ENCODE measurements at regions not wholly inside any gene's neighbourhood (a gene's known extent, or its start where the extent isn't known, plus 50 kb on each side); places are given as distances from the start of the nearest gene placed in this dataset.
"Not testable (repeated sequence)": the region's sequence is repeated elsewhere in the genome, so short reads cannot be mapped to it uniquely, and the experiment has no call there.

GRCh38 chr1:187836557-187836956 lies 1007.8 kb downstream of the PLA2G4A start:
- H3K36me3 ChIP-seq (ENCODE audit: control insufficient read depth, insufficient read depth, low read length), result no peaks in the 10 kb centered on the region
- H3K27ac ChIP-seq (ENCODE audit: low read length), result no peak overlapping the region
- WGBS (ENCODE audit: insufficient coverage, insufficient read length), result no CpG with 5 or more reads among the region's 12 CpGs
- H3K4me3 ChIP-seq (ENCODE audit: low read length), result no peak overlapping the region
- H3K9me3 ChIP-seq (ENCODE audit: control insufficient read depth, insufficient read depth, low read length), result no peaks in the 10 kb centered on the region
- H3K4me1 ChIP-seq (ENCODE audit: control insufficient read depth, insufficient read depth, low read length), result no peaks in the 10 kb centered on the region
- DNase-seq (ENCODE audit: low read depth, low spot score), result no peak
- no peaks in the 10 kb centered on the region for H3K27me3 ChIP-seq (ENCODE audit: control insufficient read depth, insufficient read depth, low read length)

- WGBS (ENCODE audit: insufficient coverage, insufficient read length), result no CpG with 5 or more reads among the region's 2 CpGs
- no peak overlapping the region for H3K27ac ChIP-seq (ENCODE audit: low read length)
- no peaks in the 10 kb centered on the region for H3K36me3 ChIP-seq (ENCODE audit: control insufficient read depth, insufficient read depth, low read length)
- no peak for DNase-seq (ENCODE audit: low read depth, low spot score)
- no peaks in the 10 kb centered on the region for H3K4me1 ChIP-seq (ENCODE audit: control insufficient read depth, insufficient read depth, low read length)
- H3K4me3 ChIP-seq (ENCODE audit: low read length), result no peak overlapping the region
- no peaks in the 10 kb centered on the region for H3K9me3 ChIP-seq (ENCODE audit: control insufficient read depth, insufficient read depth, low read length)
- no peaks in the 10 kb centered on the region for H3K27me3 ChIP-seq (ENCODE audit: control insufficient read depth, insufficient read depth, low read length)
Measured at GRCh38 chr1:187837787-187838186, 1009.0 kb downstream of the PLA2G4A start.

GRCh38 chr1:187838335-187839293 lies 1009.9 kb downstream of the PLA2G4A start:
- no peaks in the 10 kb centered on the region for H3K9me3 ChIP-seq (ENCODE audit: control insufficient read depth, insufficient read depth, low read length)
- no peak overlapping the region for H3K4me3 ChIP-seq (ENCODE audit: low read length)
- WGBS (ENCODE audit: insufficient coverage, insufficient read length), result no CpG with 5 or more reads among the region's 7 CpGs
- H3K4me1 ChIP-seq (ENCODE audit: control insufficient read depth, insufficient read depth, low read length), result no peaks in the 10 kb centered on the region
- H3K27ac ChIP-seq (ENCODE audit: low read length), result no peak overlapping the region
- no peaks in the 10 kb centered on the region for H3K36me3 ChIP-seq (ENCODE audit: control insufficient read depth, insufficient read depth, low read length)
- H3K27me3 ChIP-seq (ENCODE audit: control insufficient read depth, insufficient read depth, low read length), result no peaks in the 10 kb centered on the region
- no peak for DNase-seq (ENCODE audit: low read depth, low spot score)

GRCh38 chr1:187839873-187840272 lies 1011.1 kb downstream of the PLA2G4A start:
- Histone ChIP-seq H3K27ac (ENCODE audit: low read length) (no peak overlapping the region), H3K9me3 (ENCODE audit: control insufficient read depth, insufficient read depth, low read length) (no peaks in the 10 kb centered on the region), H3K4me3 (ENCODE audit: low read length) (no peak overlapping the region), H3K27me3 (ENCODE audit: control insufficient read depth, insufficient read depth, low read length) (no peaks in the 10 kb centered on the region), H3K36me3 (ENCODE audit: control insufficient read depth, insufficient read depth, low read length) (no peaks in the 10 kb centered on the region), H3K4me1 (ENCODE audit: control insufficient read depth, insufficient read depth, low read length) (no peaks in the 10 kb centered on the region)
- WGBS (ENCODE audit: insufficient coverage, insufficient read length), result no CpG with 5 or more reads among the region's 2 CpGs
- DNase-seq (ENCODE audit: low read depth, low spot score), result no peak

GRCh38 chr1:187840557-187840956 lies 1011.8 kb downstream of the PLA2G4A start:
- Histone ChIP-seq H3K36me3 (ENCODE audit: control insufficient read depth, insufficient read depth, low read length) (no peaks in the 10 kb centered on the region), H3K4me1 (ENCODE audit: control insufficient read depth, insufficient read depth, low read length) (no peaks in the 10 kb centered on the region), H3K27me3 (ENCODE audit: control insufficient read depth, insufficient read depth, low read length) (no peaks in the 10 kb centered on the region), H3K27ac (ENCODE audit: low read length) (no peak overlapping the region), H3K9me3 (ENCODE audit: control insufficient read depth, insufficient read depth, low read length) (no peaks in the 10 kb centered on the region), H3K4me3 (ENCODE audit: low read length) (no peak overlapping the region)
- no CpG with 5 or more reads among the region's 1 CpG for WGBS (ENCODE audit: insufficient coverage, insufficient read length)
- DNase-seq (ENCODE audit: low read depth, low spot score), result no peak

GRCh38 chr1:187842406-187843165 lies 1013.8 kb downstream of the PLA2G4A start:
- no CpG with 5 or more reads among the region's 7 CpGs for WGBS (ENCODE audit: insufficient coverage, insufficient read length)

GRCh38 chr1:187844313-187844712 lies 1015.6 kb downstream of the PLA2G4A start:
- no peak for DNase-seq (ENCODE audit: low read depth, low spot score)
- no peaks in the 10 kb centered on the region for H3K4me1 ChIP-seq (ENCODE audit: control insufficient read depth, insufficient read depth, low read length)
- H3K27ac ChIP-seq (ENCODE audit: low read length), result no peak overlapping the region
- H3K9me3 ChIP-seq (ENCODE audit: control insufficient read depth, insufficient read depth, low read length), result no peaks in the 10 kb centered on the region
- no peaks in the 10 kb centered on the region for H3K27me3 ChIP-seq (ENCODE audit: control insufficient read depth, insufficient read depth, low read length)
- H3K4me3 ChIP-seq (ENCODE audit: low read length), result no peak overlapping the region
- no peaks in the 10 kb centered on the region for H3K36me3 ChIP-seq (ENCODE audit: control insufficient read depth, insufficient read depth, low read length)
- no CpG with 5 or more reads among the region's 3 CpGs for WGBS (ENCODE audit: insufficient coverage, insufficient read length)

More at GRCh38 chr1:187842406-187843165, 1013.8 kb downstream of the PLA2G4A start:
- no peaks in the 10 kb centered on the region for H3K36me3 ChIP-seq (ENCODE audit: control insufficient read depth, insufficient read depth, low read length)
- H3K9me3 ChIP-seq (ENCODE audit: control insufficient read depth, insufficient read depth, low read length), result no peaks in the 10 kb centered on the region
- H3K4me3 ChIP-seq (ENCODE audit: low read length), result no peak overlapping the region
- no peak for DNase-seq (ENCODE audit: low read depth, low spot score)
- no peaks in the 10 kb centered on the region for H3K4me1 ChIP-seq (ENCODE audit: control insufficient read depth, insufficient read depth, low read length)
- no peaks in the 10 kb centered on the region for H3K27me3 ChIP-seq (ENCODE audit: control insufficient read depth, insufficient read depth, low read length)
- no peak overlapping the region for H3K27ac ChIP-seq (ENCODE audit: low read length)

- Histone ChIP-seq H3K9me3 (ENCODE audit: control insufficient read depth, insufficient read depth, low read length) (no peaks in the 10 kb centered on the region), H3K4me3 (ENCODE audit: low read length) (no peak overlapping the region), H3K4me1 (ENCODE audit: control insufficient read depth, insufficient read depth, low read length) (no peaks in the 10 kb centered on the region), H3K36me3 (ENCODE audit: control insufficient read depth, insufficient read depth, low read length) (no peaks in the 10 kb centered on the region), H3K27me3 (ENCODE audit: control insufficient read depth, insufficient read depth, low read length) (no peaks in the 10 kb centered on the region), H3K27ac (ENCODE audit: low read length) (no peak overlapping the region)
- DNase-seq (ENCODE audit: low read depth, low spot score), result no peak
Measured at GRCh38 chr1:187847531-187847930, 1018.8 kb downstream of the PLA2G4A start.

GRCh38 chr1:187848321-187848720 lies 1019.6 kb downstream of the PLA2G4A start:
- no peaks in the 10 kb centered on the region for H3K4me1 ChIP-seq (ENCODE audit: control insufficient read depth, insufficient read depth, low read length)
- no peaks in the 10 kb centered on the region for H3K36me3 ChIP-seq (ENCODE audit: control insufficient read depth, insufficient read depth, low read length)
- no peaks in the 10 kb centered on the region for H3K9me3 ChIP-seq (ENCODE audit: control insufficient read depth, insufficient read depth, low read length)
- no peaks in the 10 kb centered on the region for H3K27me3 ChIP-seq (ENCODE audit: control insufficient read depth, insufficient read depth, low read length)
- no peak for DNase-seq (ENCODE audit: low read depth, low spot score)
- H3K27ac ChIP-seq (ENCODE audit: low read length), result no peak overlapping the region
- H3K4me3 ChIP-seq (ENCODE audit: low read length), result no peak overlapping the region
- no CpG with 5 or more reads among the region's 3 CpGs for whole genome bisulfite sequencing (ENCODE audit: insufficient coverage, insufficient read length)

GRCh38 chr1:187850146-187850545 lies 1021.4 kb downstream of the PLA2G4A start:
- H3K27me3 ChIP-seq (ENCODE audit: control insufficient read depth, insufficient read depth, low read length); H3K9me3 ChIP-seq (ENCODE audit: control insufficient read depth, insufficient read depth, low read length); H3K4me3 ChIP-seq (ENCODE audit: low read length); DNase-seq (ENCODE audit: low read depth, low spot score); H3K4me1 ChIP-seq (ENCODE audit: control insufficient read depth, insufficient read depth, low read length); H3K27ac ChIP-seq (ENCODE audit: low read length); H3K36me3 ChIP-seq (ENCODE audit: control insufficient read depth, insufficient read depth, low read length): not testable (repeated sequence)
- whole genome bisulfite sequencing (ENCODE audit: insufficient coverage, insufficient read length), result no CpG with 5 or more reads among the region's 26 CpGs

Measured in iPS DF 6.9 (cell line).